ENCODE measurements at regions not wholly inside any gene's neighbourhood (a gene's known extent, or its start where the extent isn't known, plus 50 kb on each side); places are given as distances from the start of the nearest gene placed in this dataset.

DNA sequence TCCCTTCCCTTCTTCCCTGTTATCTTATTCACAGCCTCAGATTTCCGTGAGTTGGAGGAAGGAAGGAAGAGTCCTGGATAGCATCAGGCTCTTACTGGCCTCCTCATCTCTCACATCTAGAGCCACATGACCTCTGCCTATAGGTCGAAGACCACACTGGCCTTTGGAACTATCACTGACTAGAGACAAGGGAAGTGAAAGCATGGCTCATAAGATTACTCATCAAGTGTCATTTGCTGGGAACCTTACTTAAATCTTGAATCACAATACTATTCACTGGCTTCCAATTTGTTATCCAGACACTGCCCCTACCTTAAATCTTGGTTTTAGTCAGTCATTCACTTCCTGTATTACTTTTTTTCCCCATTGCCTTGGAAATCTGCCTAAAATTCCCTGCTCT, 61.6 kb upstream of the MTMR8 start:
- intact Hi-C loops (cut with micrococcal nuclease) = no loop called here
- Mint-ChIP-seq H3K9me3 (ENCODE audit: unreplicated experiment) (peaks cover 60% of the 10 kb centered on the region), H3K4me3 (ENCODE audit: unreplicated experiment) (no peak overlapping the region), H3K27ac (ENCODE audit: low read depth, unreplicated experiment) (no peak overlapping the region), H3K27me3 (ENCODE audit: insufficient read depth, unreplicated experiment) (no peaks in the 10 kb centered on the region), H3K36me3 (ENCODE audit: insufficient read depth, unreplicated experiment) (no peaks in the 10 kb centered on the region), H3K4me1 (ENCODE audit: insufficient read depth, unreplicated experiment) (no peaks in the 10 kb centered on the region)
- DNase-seq (ENCODE audit: unreplicated experiment) = no peak
- POLR2A ChIA-PET = no interaction called here
- BruUV-seq (replicated peaks) = no TSS peak
- CTCF ChIA-PET = no interaction called here
- TF ChIP-seq, protein P1, sequence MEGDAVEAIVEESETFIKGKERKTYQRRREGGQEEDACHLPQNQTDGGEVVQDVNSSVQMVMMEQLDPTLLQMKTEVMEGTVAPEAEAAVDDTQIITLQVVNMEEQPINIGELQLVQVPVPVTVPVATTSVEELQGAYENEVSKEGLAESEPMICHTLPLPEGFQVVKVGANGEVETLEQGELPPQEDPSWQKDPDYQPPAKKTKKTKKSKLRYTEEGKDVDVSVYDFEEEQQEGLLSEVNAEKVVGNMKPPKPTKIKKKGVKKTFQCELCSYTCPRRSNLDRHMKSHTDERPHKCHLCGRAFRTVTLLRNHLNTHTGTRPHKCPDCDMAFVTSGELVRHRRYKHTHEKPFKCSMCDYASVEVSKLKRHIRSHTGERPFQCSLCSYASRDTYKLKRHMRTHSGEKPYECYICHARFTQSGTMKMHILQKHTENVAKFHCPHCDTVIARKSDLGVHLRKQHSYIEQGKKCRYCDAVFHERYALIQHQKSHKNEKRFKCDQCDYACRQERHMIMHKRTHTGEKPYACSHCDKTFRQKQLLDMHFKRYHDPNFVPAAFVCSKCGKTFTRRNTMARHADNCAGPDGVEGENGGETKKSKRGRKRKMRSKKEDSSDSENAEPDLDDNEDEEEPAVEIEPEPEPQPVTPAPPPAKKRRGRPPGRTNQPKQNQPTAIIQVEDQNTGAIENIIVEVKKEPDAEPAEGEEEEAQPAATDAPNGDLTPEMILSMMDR (IDR thresholded peaks at IDR 0.05; ENCODE audit: unreplicated experiment) = no peak

DNA sequence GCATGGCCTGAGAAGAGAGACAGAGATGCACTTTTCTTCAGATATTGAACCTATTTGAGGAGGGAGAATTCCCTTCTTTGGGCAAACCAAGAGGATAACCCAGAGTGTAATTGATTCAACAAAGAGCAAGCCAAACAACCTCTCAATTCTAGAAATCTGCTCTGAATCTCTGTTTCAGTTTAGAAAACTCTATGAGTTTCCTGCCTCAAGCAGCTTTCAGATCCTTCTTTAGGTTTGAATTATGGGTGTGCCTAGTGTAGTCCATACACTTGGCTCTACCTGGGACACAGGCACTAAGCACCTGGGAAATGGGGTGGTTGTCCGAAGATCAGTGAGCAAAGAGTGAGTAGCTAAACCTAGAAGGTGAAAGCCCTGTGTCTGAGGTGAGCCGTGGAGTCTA, 52.0 kb upstream of the MTMR8 start:
- CTCF ChIA-PET = interaction anchor here (0.6 kb wide), 1 partner anchor 417 kb away, joined by 4 read pairs; no protein-coding TSS in a partner anchor
- POLR2A ChIA-PET = no interaction called here
- H3K9me3 Mint-ChIP-seq (ENCODE audit: unreplicated experiment) = peaks cover 60% of the 10 kb centered on the region

More for the DNA sequence above, 52.0 kb upstream of the MTMR8 start:
- intact Hi-C loops (cut with micrococcal nuclease) = no loop called here
- no peaks in the 10 kb centered on the region for H3K27me3 Mint-ChIP-seq (ENCODE audit: insufficient read depth, unreplicated experiment)
- DNase-seq (ENCODE audit: unreplicated experiment) = no peak
- H3K4me1 Mint-ChIP-seq (ENCODE audit: insufficient read depth, unreplicated experiment) = no peaks in the 10 kb centered on the region
- TF ChIP-seq, protein P1 (IDR thresholded peaks at IDR 0.05; ENCODE audit: unreplicated experiment) = no peak
- H3K4me3 Mint-ChIP-seq (ENCODE audit: unreplicated experiment) = no peak overlapping the region
- H3K27ac Mint-ChIP-seq (ENCODE audit: low read depth, unreplicated experiment) = no peak overlapping the region
- no TSS peak for BruUV-seq (replicated peaks)
- no peaks in the 10 kb centered on the region for H3K36me3 Mint-ChIP-seq (ENCODE audit: insufficient read depth, unreplicated experiment)

All from MCF 10A (cell line).